OCI-LY1 (cell line): ENCODE measurements at regions not wholly inside any gene's neighbourhood (a gene's known extent, or its start where the extent isn't known, plus 50 kb on each side); places are given as distances from the start of the nearest gene placed in this dataset.

ENCODE experiments used
- H2AFZ ChIP-seq: fragments of 200-600 bp; sonication (generic), shearing (Covaris generic); 2 replicates; pipeline ENCODE4 v1.6.0; 2014; ENCODE audit warnings: antibody characterized with exemption, mild to moderate bottlenecking, low read length
- H3F3A ChIP-seq: fragments of 200-600 bp; sonication (generic), shearing (Covaris generic); 2 replicates; pipeline ENCODE4 v1.6.0; 2014; ENCODE audit warnings: mild to moderate bottlenecking, antibody characterized with exemption, low read length, moderate library complexity; ENCODE audit not compliant: insufficient read depth
- H3K27ac ChIP-seq: fragments of 200-600 bp; sonication (generic); 2 replicates; pipeline ENCODE4 v1.5.1; 2014; ENCODE audit warnings: low read length, mixed run types, mild to moderate bottlenecking, low read depth; ENCODE audit not compliant: poor library complexity, severe bottlenecking
- H3K27me3 ChIP-seq: fragments of 200-600 bp; sonication (generic); 2 replicates; pipeline ENCODE4 v1.6.0; 2014; ENCODE audit warnings: antibody characterized with exemption, mild to moderate bottlenecking, low read length, moderate library complexity; ENCODE audit not compliant: insufficient read depth
- H3K36me3 ChIP-seq: fragments of 200-600 bp; sonication (generic); 2 replicates; pipeline ENCODE4 v1.6.1; 2014; ENCODE audit warnings: mild to moderate bottlenecking, antibody characterized with exemption, low read length, moderate library complexity, mixed read lengths; ENCODE audit not compliant: insufficient read depth
- H3K4me1 ChIP-seq: fragments of 200-600 bp; sonication (generic); 2 replicates; pipeline ENCODE4 v1.5.1; 2014; ENCODE audit warnings: mild to moderate bottlenecking, low read length, moderate library complexity; ENCODE audit not compliant: insufficient read depth, severe bottlenecking
- H3K4me2 ChIP-seq: fragments of 200-600 bp; sonication (generic), shearing (Covaris generic); 2 replicates; pipeline ENCODE4 v1.6.1; 2014; ENCODE audit warnings: low read length
- H3K4me3 ChIP-seq: fragments of 200-600 bp; sonication (generic); 2 replicates; pipeline ENCODE4 v1.5.1; 2014; ENCODE audit warnings: low read length, low read depth, mild to moderate bottlenecking, mixed read lengths; ENCODE audit not compliant: poor library complexity, severe bottlenecking
- H3K79me2 ChIP-seq: fragments of 200-600 bp; shearing (Covaris generic); 2 replicates; pipeline ENCODE4 v1.6.1; 2016; ENCODE audit warnings: mixed run types, low read length, mixed read lengths; ENCODE audit not compliant: insufficient read depth
- H3K9ac ChIP-seq: fragments of 200-600 bp; sonication (generic), shearing (Covaris generic); 2 replicates; pipeline ENCODE4 v1.6.1; 2014; ENCODE audit warnings: mild to moderate bottlenecking, low read length, mixed read lengths
- H3K9me2 ChIP-seq: fragments of 200-600 bp; sonication (generic), shearing (Covaris generic); 2 replicates; pipeline ENCODE4 v1.6.1; 2014; ENCODE audit warnings: low read depth, mild to moderate bottlenecking, low read length, mixed read lengths
- H3K9me3 ChIP-seq: fragments of 200-600 bp; shearing (Covaris generic); 2 replicates; pipeline ENCODE4 v1.6.1; 2014; ENCODE audit warnings: low read length, mixed read lengths
- H4K20me1 ChIP-seq: fragments of 200-600 bp; sonication (generic), shearing (Covaris generic); 2 replicates; pipeline ENCODE4 v1.6.0; 2016; ENCODE audit warnings: mild to moderate bottlenecking, low read length; ENCODE audit not compliant: insufficient read depth
- EZH2 ChIP-seq: fragments of 200-600 bp; sonication (generic), shearing (Covaris generic); IDR thresholded peaks from 2 replicates; pipeline ENCODE4 v1.8.0; 2017; ENCODE audit warnings: borderline replicate concordance, mixed run types, mild to moderate bottlenecking, antibody characterized with exemption, low read length, moderate library complexity, mixed read lengths
- TF ChIP-seq, protein P1 (sequence below): fragments of 200-600 bp; sonication (generic), shearing (Covaris generic); IDR thresholded peaks from 2 replicates; pipeline ENCODE4 v1.5.1; 2017; ENCODE audit warnings: mild to moderate bottlenecking, antibody characterized with exemption, low read length, moderate library complexity, mixed read lengths

DNA sequence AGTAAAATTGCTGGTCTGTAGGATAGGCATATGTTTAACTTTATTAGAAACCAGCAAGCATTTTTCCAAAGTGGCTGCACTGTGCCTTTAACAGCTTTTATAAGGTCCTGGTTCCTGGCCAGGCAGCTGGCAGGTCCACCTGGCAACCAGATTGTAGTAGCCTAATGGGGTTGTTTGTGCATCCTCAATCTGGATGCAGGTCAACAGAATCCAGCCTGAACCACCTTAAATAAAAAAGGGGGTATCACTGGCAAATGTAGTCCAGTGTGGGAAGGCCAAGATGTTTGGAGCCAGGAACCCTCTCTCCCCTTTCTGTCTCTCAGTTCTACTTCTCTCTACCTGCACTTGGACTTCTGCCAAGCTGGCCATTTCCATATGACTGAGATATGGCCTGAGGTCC, 200.3 kb downstream of the ZNF621 start:
- Histone ChIP-seq H3K4me3 (no peak overlapping the region), H3K27me3 (no peaks in the 10 kb centered on the region), H3K9me3 (0 out of 2 replicates have a peak, but pooled peaks cover 2% of the 10 kb centered on the region), H3K9ac (no peak overlapping the region), H2AFZ (no peak overlapping the region), H4K20me1 (no peaks in the 10 kb centered on the region), H3F3A (no peaks in the 10 kb centered on the region), H3K9me2 (no peaks in the 10 kb centered on the region), H3K79me2 (no peaks in the 10 kb centered on the region), H3K36me3 (no peaks in the 10 kb centered on the region; the same call in 1 of the 2 replicates), H3K27ac (no peak overlapping the region), H3K4me1 (peaks cover 10% of the 10 kb centered on the region), H3K4me2 (no peak overlapping the region)
- no peak for TF ChIP-seq EZH2
- TF ChIP-seq, protein P1, sequence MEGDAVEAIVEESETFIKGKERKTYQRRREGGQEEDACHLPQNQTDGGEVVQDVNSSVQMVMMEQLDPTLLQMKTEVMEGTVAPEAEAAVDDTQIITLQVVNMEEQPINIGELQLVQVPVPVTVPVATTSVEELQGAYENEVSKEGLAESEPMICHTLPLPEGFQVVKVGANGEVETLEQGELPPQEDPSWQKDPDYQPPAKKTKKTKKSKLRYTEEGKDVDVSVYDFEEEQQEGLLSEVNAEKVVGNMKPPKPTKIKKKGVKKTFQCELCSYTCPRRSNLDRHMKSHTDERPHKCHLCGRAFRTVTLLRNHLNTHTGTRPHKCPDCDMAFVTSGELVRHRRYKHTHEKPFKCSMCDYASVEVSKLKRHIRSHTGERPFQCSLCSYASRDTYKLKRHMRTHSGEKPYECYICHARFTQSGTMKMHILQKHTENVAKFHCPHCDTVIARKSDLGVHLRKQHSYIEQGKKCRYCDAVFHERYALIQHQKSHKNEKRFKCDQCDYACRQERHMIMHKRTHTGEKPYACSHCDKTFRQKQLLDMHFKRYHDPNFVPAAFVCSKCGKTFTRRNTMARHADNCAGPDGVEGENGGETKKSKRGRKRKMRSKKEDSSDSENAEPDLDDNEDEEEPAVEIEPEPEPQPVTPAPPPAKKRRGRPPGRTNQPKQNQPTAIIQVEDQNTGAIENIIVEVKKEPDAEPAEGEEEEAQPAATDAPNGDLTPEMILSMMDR = no peak

DNA sequence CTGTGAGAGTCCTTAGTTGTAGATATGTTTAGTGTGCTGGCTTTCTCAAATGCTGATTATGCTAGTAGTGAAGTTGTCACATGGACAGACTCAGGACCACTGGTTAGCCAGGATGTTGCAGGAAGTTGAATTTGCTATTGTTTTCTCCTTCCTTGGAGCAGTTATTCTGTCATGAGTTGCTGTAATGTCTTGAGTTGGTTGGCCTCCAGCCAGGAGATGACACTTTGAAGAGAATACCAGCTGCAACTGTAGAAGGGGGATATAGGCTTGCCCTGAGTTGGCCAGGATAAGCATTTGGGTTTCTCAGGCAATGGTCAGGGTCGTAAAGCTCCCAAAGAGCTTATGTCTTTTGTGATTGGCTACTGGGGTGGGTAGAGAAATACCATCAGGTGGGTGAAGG, 206.7 kb downstream of the ZNF621 start:
- H3K9ac ChIP-seq = no peak overlapping the region
- TF ChIP-seq, protein P1 = no peak
- no peak for TF ChIP-seq EZH2
- H4K20me1 ChIP-seq = no peaks in the 10 kb centered on the region
- no peaks in the 10 kb centered on the region for H3K79me2 ChIP-seq
- H3K4me3 ChIP-seq = no peak overlapping the region
- H3K4me1 ChIP-seq = no peaks in the 10 kb centered on the region
- no peaks in the 10 kb centered on the region for H3K27me3 ChIP-seq
- no peak overlapping the region for H2AFZ ChIP-seq
- no peak overlapping the region for H3K4me2 ChIP-seq
- H3K9me2 ChIP-seq = no peaks in the 10 kb centered on the region
- H3K27ac ChIP-seq = no peak overlapping the region
- 0 out of 2 replicates have a peak, but pooled peaks cover 2% of the 10 kb centered on the region for H3K9me3 ChIP-seq
- H3F3A ChIP-seq = no peaks in the 10 kb centered on the region
- no peaks in the 10 kb centered on the region; the same call in 1 of the 2 replicates for H3K36me3 ChIP-seq

DNA sequence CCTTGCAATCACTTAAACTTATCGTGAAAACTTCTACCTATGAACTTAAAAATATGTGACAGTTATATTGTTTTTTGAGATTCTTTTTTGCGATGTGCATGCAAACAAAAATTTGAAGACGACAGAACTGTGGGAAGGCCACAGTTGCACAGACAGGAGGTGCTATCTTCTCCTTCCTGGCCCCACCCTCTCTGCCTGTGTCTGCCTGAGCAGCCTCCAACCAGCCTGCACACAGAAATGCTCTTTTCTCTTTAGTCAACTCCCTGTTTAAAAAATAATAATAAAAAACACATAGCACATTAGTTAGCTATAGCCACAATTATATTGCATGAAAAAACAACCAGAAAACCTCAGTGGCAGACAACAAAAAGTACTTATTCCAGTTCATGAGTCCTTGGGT, 212.2 kb downstream of the ZNF621 start:
- TF ChIP-seq EZH2 = no peak
- TF ChIP-seq, protein P1 = no peak
- no peaks in the 10 kb centered on the region for H3K9me3 ChIP-seq
- no peak overlapping the region for H3K4me3 ChIP-seq
- no peak overlapping the region for H3K4me2 ChIP-seq
- H4K20me1 ChIP-seq = no peaks in the 10 kb centered on the region
- H3F3A ChIP-seq = no peaks in the 10 kb centered on the region
- no peaks in the 10 kb centered on the region for H3K4me1 ChIP-seq
- no peak overlapping the region for H2AFZ ChIP-seq
- H3K9me2 ChIP-seq = no peaks in the 10 kb centered on the region
- H3K27me3 ChIP-seq = no peaks in the 10 kb centered on the region
- no peaks in the 10 kb centered on the region for H3K79me2 ChIP-seq
- no peak overlapping the region for H3K27ac ChIP-seq
- H3K9ac ChIP-seq = no peak overlapping the region
- H3K36me3 ChIP-seq = no peaks in the 10 kb centered on the region
